DOHH2 (cell line): ENCODE measurements at regions not wholly inside any gene's neighbourhood (a gene's known extent, or its start where the extent isn't known, plus 50 kb on each side); places are given as distances from the start of the nearest gene placed in this dataset.

Source experiments
- H3F3A ChIP-seq: fragments of 200-600 bp; sonication (generic), shearing (Covaris generic); 2 replicates; pipeline ENCODE4 v1.6.0; 2016; ENCODE audit warnings: antibody characterized with exemption, mild to moderate bottlenecking; ENCODE audit not compliant: control insufficient read depth, insufficient read depth
- H3K27ac ChIP-seq: fragments of 200-600 bp; sonication (generic); 2 replicates; pipeline ENCODE4 v1.5.1; 2014; ENCODE audit warnings: low read depth, mild to moderate bottlenecking, low read length, moderate library complexity
- H3K27me3 ChIP-seq: fragments of 200-600 bp; sonication (generic); 2 replicates; pipeline ENCODE4 v1.6.1; 2014; ENCODE audit warnings: mild to moderate bottlenecking, low read length, mixed read lengths; ENCODE audit not compliant: control insufficient read depth
- H3K36me3 ChIP-seq: fragments of 200-600 bp; sonication (generic); 2 replicates; pipeline ENCODE4 v1.6.1; 2014; ENCODE audit warnings: mild to moderate bottlenecking, low read length, moderate library complexity, mixed read lengths; ENCODE audit not compliant: control insufficient read depth
- H3K4me1 ChIP-seq: fragments of 200-600 bp; sonication (generic); 2 replicates; pipeline ENCODE4 v1.6.1; 2014; ENCODE audit warnings: mild to moderate bottlenecking, low read length, mixed read lengths; ENCODE audit not compliant: control insufficient read depth
- H3K4me2 ChIP-seq: fragments of 200-600 bp; sonication (generic); 2 replicates; pipeline ENCODE4 v1.6.0; 2014; ENCODE audit warnings: mild to moderate bottlenecking, low read length, moderate library complexity
- H3K4me3 ChIP-seq: fragments of 200-600 bp; sonication (generic); 2 replicates; pipeline ENCODE4 v1.5.1; 2014; ENCODE audit warnings: mild to moderate bottlenecking, low read length, mixed read lengths
- H3K79me2 ChIP-seq: fragments of 200-600 bp; sonication (generic); 2 replicates; pipeline ENCODE4 v1.6.1; 2014; ENCODE audit warnings: mild to moderate bottlenecking, low read length, mixed read lengths; ENCODE audit not compliant: control insufficient read depth
- H3K9me2 ChIP-seq: fragments of 200-600 bp; sonication (generic); replicated peaks from 2 replicates; pipeline ENCODE4 v1.6.1; 2014; ENCODE audit warnings: mild to moderate bottlenecking, low read length, mixed read lengths; ENCODE audit not compliant: control insufficient read depth
- H3K9me3 ChIP-seq: fragments of 200-600 bp; sonication (generic); 2 replicates; pipeline ENCODE4 v1.6.1; 2014; ENCODE audit warnings: antibody characterized with exemption, low read length, mixed read lengths; ENCODE audit not compliant: control insufficient read depth, insufficient read depth
- H4K20me1 ChIP-seq: fragments of 200-600 bp; sonication (generic); 2 replicates; pipeline ENCODE4 v1.6.0; 2014; ENCODE audit warnings: low read depth, mild to moderate bottlenecking, antibody characterized with exemption, low read length, moderate library complexity; ENCODE audit not compliant: control insufficient read depth, insufficient read depth
- EZH2phosphoT487 ChIP-seq: fragments of 200-600 bp; sonication (generic); IDR thresholded peaks from 2 replicates; pipeline ENCODE4 v1.6.1; 2017; ENCODE audit warnings: borderline replicate concordance, mild to moderate bottlenecking, antibody characterized with exemption, low read length, moderate library complexity, mixed read lengths
- TF ChIP-seq, protein P1 (sequence below): fragments of 200-600 bp; sonication (generic); IDR thresholded peaks from one replicate; pipeline ENCODE4 v1.5.1; 2014; ENCODE audit warnings: antibody characterized with exemption, mild to moderate bottlenecking, low read depth, low read length; ENCODE audit not compliant: poor library complexity, severe bottlenecking

DNA sequence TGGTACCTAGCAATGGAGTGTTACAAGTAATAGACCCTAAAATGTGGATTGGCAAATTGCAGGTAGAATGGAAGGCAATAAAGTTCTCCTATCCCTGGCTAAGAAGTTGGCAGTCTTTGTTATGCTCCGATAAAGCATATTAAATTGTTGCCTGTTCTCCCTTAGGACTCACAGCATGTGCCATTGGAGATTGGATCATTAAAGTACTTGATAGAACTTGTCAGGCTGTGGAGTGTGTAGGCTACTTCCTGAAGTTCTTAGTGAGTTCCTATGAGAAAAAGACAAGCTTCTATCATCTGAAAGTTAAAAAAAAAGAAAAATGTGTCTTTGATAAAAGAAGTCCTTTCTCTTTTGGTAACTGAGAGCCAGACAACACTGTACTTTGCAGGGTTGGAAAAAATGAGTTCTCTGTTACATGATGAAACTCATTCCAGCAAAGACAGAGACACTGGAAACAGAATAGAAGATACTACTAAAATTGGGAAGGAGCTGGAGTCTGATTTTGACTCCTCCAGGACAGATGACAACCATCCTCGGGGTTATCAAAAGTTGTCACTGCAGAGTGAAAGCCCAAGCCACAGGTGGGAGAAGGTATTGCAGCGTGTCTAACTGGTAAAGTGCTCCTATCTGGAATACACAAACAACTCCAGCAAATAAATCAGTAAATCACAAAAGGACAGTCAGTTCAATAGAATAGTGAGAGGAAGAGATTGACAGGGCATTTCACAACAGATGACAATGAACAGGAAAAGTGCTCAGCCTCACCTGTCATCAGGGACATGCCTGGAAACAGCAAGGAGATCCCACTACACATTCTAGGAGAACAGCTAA, 87.5 kb upstream of the WDR26 start:
- Histone ChIP-seq H3K9me3 (no peaks in the 10 kb centered on the region), H3F3A (no peaks in the 10 kb centered on the region), H3K27me3 (peaks cover 6% of the 10 kb centered on the region; the same call in 1 of the 2 replicates), H3K27ac (no peak overlapping the region), H4K20me1 (no peaks in the 10 kb centered on the region), H3K4me1 (no peaks in the 10 kb centered on the region), H3K4me2 (no peak overlapping the region), H3K4me3 (no peak overlapping the region), H3K36me3 (no peaks in the 10 kb centered on the region), H3K79me2 (no peaks in the 10 kb centered on the region), H3K9me2 (no peaks in the 10 kb centered on the region)
- TF ChIP-seq, protein P1, sequence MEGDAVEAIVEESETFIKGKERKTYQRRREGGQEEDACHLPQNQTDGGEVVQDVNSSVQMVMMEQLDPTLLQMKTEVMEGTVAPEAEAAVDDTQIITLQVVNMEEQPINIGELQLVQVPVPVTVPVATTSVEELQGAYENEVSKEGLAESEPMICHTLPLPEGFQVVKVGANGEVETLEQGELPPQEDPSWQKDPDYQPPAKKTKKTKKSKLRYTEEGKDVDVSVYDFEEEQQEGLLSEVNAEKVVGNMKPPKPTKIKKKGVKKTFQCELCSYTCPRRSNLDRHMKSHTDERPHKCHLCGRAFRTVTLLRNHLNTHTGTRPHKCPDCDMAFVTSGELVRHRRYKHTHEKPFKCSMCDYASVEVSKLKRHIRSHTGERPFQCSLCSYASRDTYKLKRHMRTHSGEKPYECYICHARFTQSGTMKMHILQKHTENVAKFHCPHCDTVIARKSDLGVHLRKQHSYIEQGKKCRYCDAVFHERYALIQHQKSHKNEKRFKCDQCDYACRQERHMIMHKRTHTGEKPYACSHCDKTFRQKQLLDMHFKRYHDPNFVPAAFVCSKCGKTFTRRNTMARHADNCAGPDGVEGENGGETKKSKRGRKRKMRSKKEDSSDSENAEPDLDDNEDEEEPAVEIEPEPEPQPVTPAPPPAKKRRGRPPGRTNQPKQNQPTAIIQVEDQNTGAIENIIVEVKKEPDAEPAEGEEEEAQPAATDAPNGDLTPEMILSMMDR = no peak
- no peak for TF ChIP-seq EZH2phosphoT487

GRCh38 chr1:224523676-224524075, 89.1 kb upstream of the WDR26 start:
- Histone ChIP-seq H3K4me3 (no peak overlapping the region), H3K9me2 (no peaks in the 10 kb centered on the region), H3F3A (no peaks in the 10 kb centered on the region), H3K27me3 (peaks cover 7% of the 10 kb centered on the region; the same call in 1 of the 2 replicates), H4K20me1 (no peaks in the 10 kb centered on the region), H3K36me3 (no peaks in the 10 kb centered on the region), H3K9me3 (no peaks in the 10 kb centered on the region), H3K4me1 (no peaks in the 10 kb centered on the region), H3K4me2 (no peak overlapping the region), H3K79me2 (no peaks in the 10 kb centered on the region), H3K27ac (no peak overlapping the region)
- TF ChIP-seq EZH2phosphoT487 = no peak
- TF ChIP-seq, protein P1 = no peak

- no peak overlapping the region for H3K27ac ChIP-seq
- no peaks in the 10 kb centered on the region for H3K4me1 ChIP-seq
- H3K79me2 ChIP-seq = no peaks in the 10 kb centered on the region
- TF ChIP-seq, protein P1 = no peak
- TF ChIP-seq EZH2phosphoT487 = no peak
- H3K9me2 ChIP-seq = no peaks in the 10 kb centered on the region
- H3K9me3 ChIP-seq = no peaks in the 10 kb centered on the region
- H4K20me1 ChIP-seq = no peaks in the 10 kb centered on the region
- no peak overlapping the region for H3K4me3 ChIP-seq
- no peaks in the 10 kb centered on the region for H3F3A ChIP-seq
- peaks cover 7% of the 10 kb centered on the region; the same call in 1 of the 2 replicates for H3K27me3 ChIP-seq
- H3K36me3 ChIP-seq = no peaks in the 10 kb centered on the region
- no peak overlapping the region for H3K4me2 ChIP-seq
Measured at GRCh38 chr1:224524679-224525078, 90.1 kb upstream of the WDR26 start.
